GM23248 (cell line): ENCODE measurements at regions not wholly inside any gene's neighbourhood (a gene's known extent, or its start where the extent isn't known, plus 50 kb on each side); places are given as distances from the start of the nearest gene placed in this dataset.

Experiments
- EZH2 ChIP-seq: fragments of 200-600 bp; sonication (generic); IDR thresholded peaks from 2 replicates; pipeline ENCODE4 v1.6.1; 2018; ENCODE audit warnings: antibody characterized with exemption, mild to moderate bottlenecking; ENCODE audit not compliant: insufficient read depth, poor library complexity, severe bottlenecking
- EZH2phosphoT487 ChIP-seq: fragments of 200-600 bp; sonication (generic); IDR thresholded peaks from 2 replicates; pipeline ENCODE4 v1.6.1; 2018; ENCODE audit warnings: antibody characterized with exemption, moderate library complexity, mild to moderate bottlenecking, low read depth; ENCODE audit not compliant: insufficient read depth

GRCh38 chr13:73508841-73509240 lies 450.0 kb downstream of the KLF5 start:
- no peak for TF ChIP-seq EZH2
- no peak for TF ChIP-seq EZH2phosphoT487
